PFSK-1 (cell line): ENCODE measurements at regions not wholly inside any gene's neighbourhood (a gene's known extent, or its start where the extent isn't known, plus 50 kb on each side); places are given as distances from the start of the nearest gene placed in this dataset.

Source experiments
- POLR2AphosphoS5 ChIP-seq: IDR thresholded peaks from 2 replicates; pipeline ENCODE4 v1.6.1; 2012; ENCODE audit warnings: low read depth, mild to moderate bottlenecking, control low read depth, low read length, moderate library complexity
- SIN3A ChIP-seq: IDR thresholded peaks from 2 replicates; pipeline ENCODE4 v1.6.1; 2012; ENCODE audit warnings: mild to moderate bottlenecking, low read length, moderate library complexity, borderline replicate concordance; ENCODE audit not compliant: insufficient read depth

DNA sequence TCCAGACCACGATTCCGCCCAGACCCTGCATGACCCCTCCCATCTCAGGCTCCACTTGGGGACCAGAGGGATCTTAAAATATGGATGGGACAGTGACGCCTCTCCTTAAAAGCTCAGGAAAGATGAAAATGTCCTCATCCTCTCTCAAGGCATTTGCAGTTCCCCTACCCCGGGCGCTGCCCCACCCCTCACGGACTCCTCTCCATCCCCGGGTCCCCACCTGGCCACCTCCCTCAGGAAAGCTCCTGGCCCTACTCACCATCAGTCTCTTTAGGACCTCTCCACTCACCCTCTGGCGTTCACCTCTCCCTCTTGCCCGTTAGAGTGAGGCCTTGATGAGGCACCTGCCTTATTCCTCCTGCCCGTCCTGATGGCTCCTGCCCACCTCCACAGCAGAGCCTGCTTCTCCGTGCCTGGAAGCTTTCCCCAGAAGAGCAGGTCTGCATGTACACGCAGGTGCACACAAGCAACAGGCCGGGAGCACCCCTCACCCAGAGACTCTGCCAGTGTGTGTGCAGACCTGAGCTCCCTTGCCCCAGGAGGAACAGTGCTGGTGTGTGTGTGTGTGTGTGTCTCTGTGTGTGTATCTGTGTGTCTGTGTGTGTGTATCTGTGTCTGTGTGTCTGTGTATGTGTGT, 105.6 kb upstream of the NXT1 start:
- no peak for TF ChIP-seq SIN3A
- no peak for TF ChIP-seq POLR2AphosphoS5
